OCI-LY1 (cell line): ENCODE measurements at regions not wholly inside any gene's neighbourhood (a gene's known extent, or its start where the extent isn't known, plus 50 kb on each side); places are given as distances from the start of the nearest gene placed in this dataset.

Source experiments
- H2AFZ ChIP-seq: fragments of 200-600 bp; sonication (generic), shearing (Covaris generic); 2 replicates; pipeline ENCODE4 v1.6.0; 2014; ENCODE audit warnings: antibody characterized with exemption, mild to moderate bottlenecking, low read length
- H3F3A ChIP-seq: fragments of 200-600 bp; sonication (generic), shearing (Covaris generic); 2 replicates; pipeline ENCODE4 v1.6.0; 2014; ENCODE audit warnings: mild to moderate bottlenecking, antibody characterized with exemption, low read length, moderate library complexity; ENCODE audit not compliant: insufficient read depth
- H3K27ac ChIP-seq: fragments of 200-600 bp; sonication (generic); 2 replicates; pipeline ENCODE4 v1.5.1; 2014; ENCODE audit warnings: low read length, mixed run types, mild to moderate bottlenecking, low read depth; ENCODE audit not compliant: poor library complexity, severe bottlenecking
- H3K27me3 ChIP-seq: fragments of 200-600 bp; sonication (generic); 2 replicates; pipeline ENCODE4 v1.6.0; 2014; ENCODE audit warnings: antibody characterized with exemption, mild to moderate bottlenecking, low read length, moderate library complexity; ENCODE audit not compliant: insufficient read depth
- H3K36me3 ChIP-seq: fragments of 200-600 bp; sonication (generic); 2 replicates; pipeline ENCODE4 v1.6.1; 2014; ENCODE audit warnings: mild to moderate bottlenecking, antibody characterized with exemption, low read length, moderate library complexity, mixed read lengths; ENCODE audit not compliant: insufficient read depth
- H3K4me1 ChIP-seq: fragments of 200-600 bp; sonication (generic); 2 replicates; pipeline ENCODE4 v1.5.1; 2014; ENCODE audit warnings: mild to moderate bottlenecking, low read length, moderate library complexity; ENCODE audit not compliant: insufficient read depth, severe bottlenecking
- H3K4me2 ChIP-seq: fragments of 200-600 bp; sonication (generic), shearing (Covaris generic); 2 replicates; pipeline ENCODE4 v1.6.1; 2014; ENCODE audit warnings: low read length
- H3K4me3 ChIP-seq: fragments of 200-600 bp; sonication (generic); 2 replicates; pipeline ENCODE4 v1.5.1; 2014; ENCODE audit warnings: low read length, low read depth, mild to moderate bottlenecking, mixed read lengths; ENCODE audit not compliant: poor library complexity, severe bottlenecking
- H3K79me2 ChIP-seq: fragments of 200-600 bp; shearing (Covaris generic); 2 replicates; pipeline ENCODE4 v1.6.1; 2016; ENCODE audit warnings: mixed run types, low read length, mixed read lengths; ENCODE audit not compliant: insufficient read depth
- H3K9ac ChIP-seq: fragments of 200-600 bp; sonication (generic), shearing (Covaris generic); 2 replicates; pipeline ENCODE4 v1.6.1; 2014; ENCODE audit warnings: mild to moderate bottlenecking, low read length, mixed read lengths
- H3K9me2 ChIP-seq: fragments of 200-600 bp; sonication (generic), shearing (Covaris generic); 2 replicates; pipeline ENCODE4 v1.6.1; 2014; ENCODE audit warnings: low read depth, mild to moderate bottlenecking, low read length, mixed read lengths
- H3K9me3 ChIP-seq: fragments of 200-600 bp; shearing (Covaris generic); 2 replicates; pipeline ENCODE4 v1.6.1; 2014; ENCODE audit warnings: low read length, mixed read lengths
- H4K20me1 ChIP-seq: fragments of 200-600 bp; sonication (generic), shearing (Covaris generic); 2 replicates; pipeline ENCODE4 v1.6.0; 2016; ENCODE audit warnings: mild to moderate bottlenecking, low read length; ENCODE audit not compliant: insufficient read depth
- EZH2 ChIP-seq: fragments of 200-600 bp; sonication (generic), shearing (Covaris generic); IDR thresholded peaks from 2 replicates; pipeline ENCODE4 v1.8.0; 2017; ENCODE audit warnings: borderline replicate concordance, mixed run types, mild to moderate bottlenecking, antibody characterized with exemption, low read length, moderate library complexity, mixed read lengths
- TF ChIP-seq, protein P1 (sequence below): fragments of 200-600 bp; sonication (generic), shearing (Covaris generic); IDR thresholded peaks from 2 replicates; pipeline ENCODE4 v1.5.1; 2017; ENCODE audit warnings: mild to moderate bottlenecking, antibody characterized with exemption, low read length, moderate library complexity, mixed read lengths

DNA sequence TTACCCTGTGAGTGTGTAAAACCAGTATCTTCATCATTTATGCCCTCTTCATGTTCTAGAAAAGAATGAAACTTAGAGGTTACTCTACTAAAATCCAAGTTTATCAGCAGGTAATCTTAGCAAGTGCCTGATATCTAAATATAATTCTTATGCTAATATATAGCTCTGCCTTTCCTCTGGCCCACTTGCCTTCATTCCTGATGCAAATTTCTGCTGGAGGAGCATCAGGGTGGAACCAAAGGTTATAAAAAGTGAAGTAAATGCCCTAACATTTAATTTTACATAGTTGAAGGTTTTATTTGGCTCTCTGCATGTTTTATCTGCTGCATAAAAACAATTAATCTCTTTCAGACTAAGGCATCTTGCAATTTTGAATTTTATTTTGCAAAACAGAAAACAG is 936.2 kb downstream of the ROBO2 start:
- H3K9me3 ChIP-seq, result no peaks in the 10 kb centered on the region
- H3K4me1 ChIP-seq, result no peaks in the 10 kb centered on the region
- no peak overlapping the region for H3K4me2 ChIP-seq
- no peaks in the 10 kb centered on the region for H3F3A ChIP-seq
- no peaks in the 10 kb centered on the region for H3K79me2 ChIP-seq
- no peak overlapping the region for H3K4me3 ChIP-seq
- H3K9ac ChIP-seq, result no peak overlapping the region
- TF ChIP-seq, protein P1, sequence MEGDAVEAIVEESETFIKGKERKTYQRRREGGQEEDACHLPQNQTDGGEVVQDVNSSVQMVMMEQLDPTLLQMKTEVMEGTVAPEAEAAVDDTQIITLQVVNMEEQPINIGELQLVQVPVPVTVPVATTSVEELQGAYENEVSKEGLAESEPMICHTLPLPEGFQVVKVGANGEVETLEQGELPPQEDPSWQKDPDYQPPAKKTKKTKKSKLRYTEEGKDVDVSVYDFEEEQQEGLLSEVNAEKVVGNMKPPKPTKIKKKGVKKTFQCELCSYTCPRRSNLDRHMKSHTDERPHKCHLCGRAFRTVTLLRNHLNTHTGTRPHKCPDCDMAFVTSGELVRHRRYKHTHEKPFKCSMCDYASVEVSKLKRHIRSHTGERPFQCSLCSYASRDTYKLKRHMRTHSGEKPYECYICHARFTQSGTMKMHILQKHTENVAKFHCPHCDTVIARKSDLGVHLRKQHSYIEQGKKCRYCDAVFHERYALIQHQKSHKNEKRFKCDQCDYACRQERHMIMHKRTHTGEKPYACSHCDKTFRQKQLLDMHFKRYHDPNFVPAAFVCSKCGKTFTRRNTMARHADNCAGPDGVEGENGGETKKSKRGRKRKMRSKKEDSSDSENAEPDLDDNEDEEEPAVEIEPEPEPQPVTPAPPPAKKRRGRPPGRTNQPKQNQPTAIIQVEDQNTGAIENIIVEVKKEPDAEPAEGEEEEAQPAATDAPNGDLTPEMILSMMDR, result no peak
- no peak for TF ChIP-seq EZH2
- no peaks in the 10 kb centered on the region for H3K27me3 ChIP-seq
- no peaks in the 10 kb centered on the region; the same call in 1 of the 2 replicates for H3K9me2 ChIP-seq
- H4K20me1 ChIP-seq, result no peaks in the 10 kb centered on the region
- no peaks in the 10 kb centered on the region for H3K36me3 ChIP-seq
- no peak overlapping the region for H3K27ac ChIP-seq
- no peak overlapping the region for H2AFZ ChIP-seq

- H3K9ac ChIP-seq, result no peak overlapping the region
- no peaks in the 10 kb centered on the region for H3K4me1 ChIP-seq
- TF ChIP-seq, protein P1, result no peak
- no peak for TF ChIP-seq EZH2
- H3K4me2 ChIP-seq, result no peak overlapping the region
- no peaks in the 10 kb centered on the region for H3K27me3 ChIP-seq
- H3K36me3 ChIP-seq, result no peaks in the 10 kb centered on the region
- no peak overlapping the region for H3K4me3 ChIP-seq
- H3K9me2 ChIP-seq, result no peaks in the 10 kb centered on the region
- no peak overlapping the region for H3K27ac ChIP-seq
- H3K79me2 ChIP-seq, result no peaks in the 10 kb centered on the region
- H3K9me3 ChIP-seq, result no peaks in the 10 kb centered on the region; the same call in 1 of the 2 replicates
- no peaks in the 10 kb centered on the region for H3F3A ChIP-seq
- no peak overlapping the region for H2AFZ ChIP-seq
- H4K20me1 ChIP-seq, result no peaks in the 10 kb centered on the region
Measured at GRCh38 chr3:78003090-78003489, 963.2 kb downstream of the ROBO2 start.

DNA sequence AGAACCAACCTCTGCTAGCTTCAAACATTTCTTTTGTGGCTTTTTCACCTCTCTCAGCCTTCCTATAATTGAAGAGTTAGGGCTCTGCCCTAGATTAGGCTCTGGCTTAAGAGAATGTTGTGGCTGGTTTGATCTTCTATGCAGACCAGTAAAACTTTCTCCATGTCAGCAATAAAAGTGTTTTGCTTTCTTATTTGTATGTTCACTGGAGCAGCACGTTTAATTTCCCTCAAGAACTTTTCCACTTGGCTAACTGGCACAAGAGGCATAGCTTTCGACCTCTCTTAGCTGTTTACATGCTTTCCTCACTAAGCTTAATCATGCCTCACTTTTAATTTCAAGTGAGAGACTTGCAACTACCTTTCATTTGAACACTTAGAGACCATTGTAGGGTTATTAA is 964.7 kb downstream of the ROBO2 start:
- no peak overlapping the region for H2AFZ ChIP-seq
- TF ChIP-seq, protein P1, result no peak
- no peak for TF ChIP-seq EZH2
- no peak overlapping the region for H3K4me3 ChIP-seq
- no peak overlapping the region for H3K4me2 ChIP-seq
- no peak overlapping the region for H3K9ac ChIP-seq
- no peaks in the 10 kb centered on the region for H3K27me3 ChIP-seq
- no peak overlapping the region for H3K27ac ChIP-seq
- H3K79me2 ChIP-seq, result no peaks in the 10 kb centered on the region
- no peaks in the 10 kb centered on the region for H3K4me1 ChIP-seq
- H3K9me2 ChIP-seq, result no peaks in the 10 kb centered on the region
- no peaks in the 10 kb centered on the region for H4K20me1 ChIP-seq
- H3F3A ChIP-seq, result no peaks in the 10 kb centered on the region
- no peaks in the 10 kb centered on the region; the same call in 1 of the 2 replicates for H3K9me3 ChIP-seq
- no peaks in the 10 kb centered on the region for H3K36me3 ChIP-seq
